Embryonic facial prominence (tissue), 1 donor: ENCODE measurements at regions not wholly inside any gene's neighbourhood (a gene's known extent, or its start where the extent isn't known, plus 50 kb on each side); places are given as distances from the start of the nearest gene placed in this dataset.
A peak's percentile ranks its signal among the peaks of the same experiment; 100 is the strongest.

Experiments
- DNase-seq: peaks from one replicate; pipeline ENCODE4 v3.0.0-alpha.2; 2016; ENCODE audit errors: extremely low spot score

DNA sequence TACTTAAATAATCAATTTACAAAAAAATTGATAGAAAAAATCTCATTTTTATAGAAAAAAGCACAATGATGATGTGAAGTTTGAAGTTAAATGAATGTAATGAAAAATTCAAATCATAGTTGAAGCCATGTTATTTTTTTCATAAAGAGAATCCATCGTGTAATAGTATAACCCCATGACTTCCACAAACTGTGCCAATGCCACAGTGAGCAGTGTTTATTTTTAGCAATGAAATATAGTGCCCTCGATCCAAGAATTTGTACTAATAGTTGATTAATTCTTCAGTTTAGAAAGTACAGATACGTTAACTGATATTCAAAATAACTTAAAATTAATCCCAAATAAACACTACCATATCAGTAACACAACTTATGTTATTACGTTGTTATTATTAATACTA is 225.9 kb downstream of the PTPRC start:
- no peak for DNase-seq

DNA sequence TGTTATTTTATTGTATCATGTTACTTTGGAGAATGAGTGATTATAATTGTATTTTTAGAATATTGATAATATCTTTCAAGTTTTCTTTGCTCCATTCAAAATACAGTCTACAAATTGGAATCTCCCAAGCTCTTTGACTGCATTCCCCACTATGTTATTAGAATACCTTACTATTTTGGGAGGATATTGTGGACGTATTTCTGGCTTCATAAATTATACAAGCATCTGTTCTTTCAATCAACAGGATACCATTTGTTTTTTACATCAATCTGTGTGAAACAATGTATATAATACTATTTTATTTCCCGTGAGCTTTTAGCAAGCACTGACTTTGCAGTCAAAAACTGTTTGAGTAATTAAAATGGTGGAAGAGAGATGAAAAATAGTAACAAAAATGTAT is 226.5 kb downstream of the PTPRC start:
- no peak for DNase-seq

DNA sequence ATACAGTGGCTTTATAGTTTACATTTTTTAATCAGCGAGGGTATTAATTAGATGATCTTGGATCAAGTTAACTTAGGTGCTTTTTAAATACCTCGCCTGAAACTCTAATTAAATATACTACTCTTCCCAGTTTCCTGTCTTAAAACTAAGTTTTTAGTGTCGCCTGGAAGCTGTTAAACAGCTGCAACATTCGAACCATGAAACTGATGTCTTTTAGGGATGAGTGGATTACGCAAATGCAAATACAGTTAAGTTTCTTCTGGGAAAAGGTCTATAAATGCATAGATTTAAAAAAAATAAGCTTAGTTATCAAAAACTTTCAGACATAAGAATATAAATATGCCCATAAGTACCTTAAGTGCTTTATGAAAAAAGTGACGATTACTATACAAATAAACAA is 228.3 kb downstream of the PTPRC start:
- DNase-seq: no peak

DNA sequence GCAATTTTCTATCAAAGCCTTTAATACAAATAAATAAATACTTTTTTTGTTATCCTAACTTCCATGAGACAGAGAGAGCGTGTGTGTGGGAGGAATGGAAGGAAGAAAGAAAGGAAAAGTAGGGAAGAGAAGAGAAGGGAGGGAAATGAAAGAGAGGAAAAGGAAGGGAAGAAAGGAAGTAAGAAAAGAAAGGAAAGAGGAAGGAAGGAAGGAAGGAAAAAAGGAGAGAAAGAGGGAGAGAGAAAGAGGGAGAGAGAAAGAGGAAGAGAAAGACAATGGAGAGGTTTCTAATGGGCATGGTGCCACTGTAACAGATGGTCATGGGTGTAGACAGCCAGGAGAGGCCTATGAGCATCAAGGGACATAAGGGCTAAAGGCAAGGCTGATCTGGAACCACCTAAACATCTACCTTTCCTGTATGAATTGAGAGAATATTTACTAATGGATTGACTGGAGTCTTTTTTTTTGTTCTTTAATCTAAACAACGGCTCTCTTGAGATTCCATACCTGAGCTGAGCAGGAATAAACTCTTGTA is 234.9 kb downstream of the PTPRC start:
- no peak for DNase-seq

DNA sequence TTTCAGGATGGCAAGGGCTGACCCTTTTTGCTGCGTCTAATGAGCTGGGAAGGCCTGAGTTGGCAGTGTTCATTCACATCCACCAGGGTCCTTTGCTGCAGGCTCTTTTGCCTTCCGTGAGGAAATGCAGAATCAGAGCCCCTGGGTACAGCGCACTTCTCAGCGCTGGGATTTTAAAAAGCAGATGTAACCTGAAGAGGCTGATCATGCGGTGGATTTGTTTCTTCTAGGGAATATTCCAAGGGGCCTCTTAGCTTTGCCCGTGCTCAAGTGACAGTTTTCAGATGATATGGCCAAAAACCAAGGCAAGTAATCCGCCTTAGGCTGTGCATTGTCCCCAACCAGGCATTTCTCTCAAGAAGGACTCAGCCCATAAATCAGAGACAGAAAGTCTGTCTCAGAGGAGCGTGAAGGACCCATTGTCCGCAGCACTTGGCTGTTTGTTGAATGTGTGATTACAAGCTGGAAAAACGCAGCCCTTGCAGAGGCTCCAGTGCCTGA is 237.6 kb downstream of the PTPRC start:
- no peak for DNase-seq

DNA sequence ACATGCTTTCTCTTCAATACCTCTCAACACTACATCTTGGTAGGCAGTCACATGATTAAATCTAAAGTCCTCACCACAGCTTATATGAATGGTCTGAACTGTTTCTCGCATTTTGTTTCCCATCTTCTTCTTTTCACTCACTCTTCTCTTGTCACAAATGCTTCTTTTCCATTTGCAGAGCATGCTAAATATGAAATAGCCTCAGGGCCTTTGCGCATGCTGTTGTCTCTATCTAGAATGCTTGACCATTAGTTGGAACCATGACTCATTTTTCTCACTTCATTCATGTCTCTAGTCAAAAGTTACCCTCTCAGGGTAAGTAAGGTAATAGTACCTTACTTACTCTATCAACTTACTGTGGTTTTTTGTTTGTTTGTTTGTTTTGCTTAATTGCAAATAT is 239.7 kb downstream of the PTPRC start:
- DNase-seq: no peak

DNA sequence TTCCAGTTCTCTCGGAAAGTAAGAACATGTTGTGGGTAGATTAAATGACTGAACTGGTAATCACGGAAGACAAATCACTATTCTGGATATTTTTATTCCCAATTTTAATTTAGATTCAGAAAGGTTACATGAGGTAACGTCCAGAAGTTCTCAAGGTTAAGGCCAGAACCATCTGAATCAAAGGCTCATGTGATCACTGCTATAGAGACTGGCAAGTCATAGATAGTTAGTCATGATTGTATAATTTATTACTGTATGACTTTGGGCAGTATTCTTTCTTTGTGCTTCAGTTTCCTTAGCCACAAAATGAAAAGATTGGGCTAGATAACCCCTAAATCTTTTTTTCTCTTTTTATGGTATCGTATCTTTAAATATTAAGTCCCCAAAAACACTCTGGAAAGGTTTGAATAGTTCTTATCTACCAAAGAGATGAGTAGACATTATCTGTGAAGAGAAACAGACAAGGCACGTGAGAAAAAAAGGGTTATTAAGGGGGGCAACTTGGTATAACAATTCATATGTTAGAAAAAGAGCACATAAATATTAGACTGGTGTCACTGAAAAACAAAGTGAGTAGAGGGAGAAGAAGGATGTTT is 241.0 kb downstream of the PTPRC start:
- no peak for DNase-seq

DNA sequence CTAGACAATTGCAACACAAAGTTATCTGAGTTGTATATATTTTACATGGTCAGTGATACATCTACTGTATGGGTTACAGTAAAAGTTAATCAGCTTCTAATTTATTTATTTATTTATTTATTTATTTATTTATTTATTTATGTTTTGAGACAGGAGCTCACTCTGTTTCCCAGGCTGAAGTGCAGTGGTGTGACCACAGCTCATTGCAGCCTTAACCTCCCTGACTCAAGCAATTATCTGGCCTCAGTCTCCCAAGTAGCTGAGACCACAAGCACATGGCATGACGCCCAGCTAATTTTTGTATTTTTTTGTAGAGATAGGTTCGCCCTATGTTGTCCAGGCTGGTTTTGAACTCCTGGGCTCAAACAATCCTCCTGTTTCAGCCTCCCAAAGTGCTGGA is 241.6 kb downstream of the PTPRC start:
- no peak for DNase-seq

DNA sequence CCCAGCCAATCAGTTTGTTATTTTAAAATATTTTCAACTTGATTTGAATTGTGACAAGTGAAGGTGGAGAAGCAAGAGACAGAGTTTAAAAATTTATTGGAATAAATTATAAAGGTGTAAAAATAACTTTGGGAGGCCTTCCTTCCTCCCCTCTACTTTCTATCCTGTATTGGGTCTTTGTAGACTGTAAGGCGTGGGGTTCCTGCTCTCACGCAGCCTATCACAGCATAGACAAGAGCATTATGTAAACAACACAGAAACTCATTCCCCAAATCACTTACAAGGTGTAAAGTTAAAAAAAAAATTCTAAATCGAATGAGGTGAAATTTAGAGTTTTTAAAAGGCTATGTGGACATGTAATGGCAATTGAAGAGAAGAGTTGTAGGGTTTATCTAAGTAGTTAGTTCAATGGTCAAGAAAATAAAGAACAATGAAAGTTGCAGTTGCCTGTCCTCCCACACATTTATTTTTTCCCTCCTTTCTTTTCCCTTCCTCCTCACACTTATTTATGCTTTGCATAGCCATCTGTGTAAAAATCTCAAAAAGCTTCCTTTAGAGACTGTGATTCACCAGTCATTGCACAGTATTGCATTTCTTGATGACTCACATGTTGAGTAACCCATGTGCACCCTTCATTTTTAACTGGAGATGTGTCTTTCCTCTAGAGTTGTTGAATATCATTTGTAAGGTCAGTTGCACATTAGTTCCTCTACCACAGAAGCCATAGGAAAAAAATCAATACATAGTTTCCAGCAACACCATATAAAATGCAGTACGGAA is 242.2 kb downstream of the PTPRC start:
- DNase-seq: no peak

DNA sequence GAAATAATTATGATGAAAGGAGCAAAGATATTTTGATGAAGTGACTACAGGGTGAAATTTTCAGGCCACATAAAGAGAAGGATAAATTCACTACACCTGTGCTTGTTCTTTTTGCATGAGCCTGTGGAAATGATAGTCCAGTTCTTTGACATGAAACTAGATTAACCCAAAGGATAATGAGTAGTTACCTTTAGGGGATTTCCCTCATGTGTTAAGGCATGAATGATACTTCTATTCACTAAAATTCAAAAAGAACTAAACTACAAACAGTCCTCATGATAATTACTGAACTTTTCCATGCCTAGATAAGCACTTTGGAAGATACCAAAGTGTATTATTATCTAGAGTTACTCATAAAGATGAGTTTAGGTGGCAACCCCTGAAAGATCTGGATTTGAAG is 244.3 kb downstream of the PTPRC start:
- DNase-seq: no peak

DNA sequence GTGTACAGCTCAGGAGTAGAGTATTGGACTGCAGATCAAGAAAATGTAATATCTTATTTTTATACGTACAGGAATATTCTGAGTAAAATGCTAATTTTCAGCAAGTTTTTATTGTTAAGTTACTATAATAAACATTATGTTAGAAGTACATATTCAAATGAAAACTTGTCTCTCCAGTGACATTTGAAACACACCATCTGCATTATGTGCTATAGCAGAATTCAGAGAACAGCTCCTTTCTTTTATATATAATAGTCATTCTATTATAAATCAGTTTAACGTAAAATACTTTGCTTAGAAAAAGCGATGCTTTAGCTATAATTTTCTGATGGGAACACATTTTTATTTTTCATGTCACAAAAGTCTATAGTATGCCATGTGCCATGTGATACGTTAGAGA is 249.0 kb downstream of the PTPRC start:
- DNase-seq: no peak

DNA sequence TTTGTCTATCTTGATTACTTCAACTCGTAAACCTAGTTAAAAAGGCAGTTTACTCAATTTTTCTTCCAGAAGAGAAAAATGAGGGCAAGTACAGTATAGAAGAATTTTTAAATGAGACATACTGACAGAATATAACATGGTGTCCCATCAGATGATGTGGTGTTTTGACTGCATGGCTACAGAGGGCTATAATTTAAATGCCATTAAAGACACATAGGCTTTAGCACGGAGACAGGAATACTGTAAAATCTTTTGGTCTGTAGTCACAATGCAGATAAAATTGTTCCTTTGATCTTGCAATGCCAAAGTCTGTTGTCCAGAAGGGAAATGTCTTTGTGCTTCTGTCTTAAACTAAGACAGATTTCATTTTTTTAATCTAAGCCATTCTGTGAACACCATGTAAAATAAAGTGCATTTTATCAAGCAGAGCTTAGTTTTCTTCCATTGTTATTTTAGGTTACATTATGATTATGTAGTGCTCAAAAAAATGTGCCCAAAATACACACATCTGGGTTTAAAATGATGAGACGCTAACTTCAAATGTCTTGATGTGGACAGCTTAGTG is 249.6 kb downstream of the PTPRC start:
- no peak for DNase-seq

DNA sequence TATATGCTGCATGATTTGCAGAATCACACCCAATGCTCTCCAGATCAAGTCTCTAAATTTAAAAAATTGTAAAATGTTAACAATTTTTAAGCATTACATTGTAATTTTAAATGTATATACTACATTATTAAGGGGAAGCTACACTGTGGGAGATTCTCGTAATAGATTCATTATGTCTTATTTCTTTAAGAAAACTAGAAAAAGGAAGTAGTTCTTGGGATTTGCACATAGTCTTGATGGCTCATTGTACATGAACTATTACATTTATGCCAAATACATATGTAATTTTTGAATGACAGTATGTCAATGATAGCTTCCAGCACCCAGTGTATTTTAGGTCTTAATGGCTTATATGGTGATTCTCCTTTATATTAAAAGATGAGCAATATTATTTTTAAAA is 250.3 kb downstream of the PTPRC start:
- DNase-seq: no peak

DNA sequence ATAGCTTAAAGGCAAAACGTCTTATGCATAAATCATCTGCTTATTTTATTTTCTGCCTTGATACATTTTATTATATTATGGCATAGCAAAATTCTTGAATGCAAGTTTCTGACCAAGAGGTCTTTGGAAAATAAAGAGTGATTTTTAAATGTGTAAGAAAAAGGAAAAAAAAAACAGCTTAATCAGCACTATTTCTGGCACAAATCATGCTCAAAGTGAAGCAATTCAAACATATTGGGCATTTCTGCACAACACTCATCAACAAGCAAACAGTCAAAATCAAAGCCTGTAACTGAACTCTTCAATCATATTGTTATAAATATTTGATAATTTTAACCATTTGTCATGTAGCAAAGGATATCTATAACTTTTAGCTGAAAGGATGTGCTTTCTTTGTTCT is 250.9 kb downstream of the PTPRC start:
- no peak for DNase-seq

DNA sequence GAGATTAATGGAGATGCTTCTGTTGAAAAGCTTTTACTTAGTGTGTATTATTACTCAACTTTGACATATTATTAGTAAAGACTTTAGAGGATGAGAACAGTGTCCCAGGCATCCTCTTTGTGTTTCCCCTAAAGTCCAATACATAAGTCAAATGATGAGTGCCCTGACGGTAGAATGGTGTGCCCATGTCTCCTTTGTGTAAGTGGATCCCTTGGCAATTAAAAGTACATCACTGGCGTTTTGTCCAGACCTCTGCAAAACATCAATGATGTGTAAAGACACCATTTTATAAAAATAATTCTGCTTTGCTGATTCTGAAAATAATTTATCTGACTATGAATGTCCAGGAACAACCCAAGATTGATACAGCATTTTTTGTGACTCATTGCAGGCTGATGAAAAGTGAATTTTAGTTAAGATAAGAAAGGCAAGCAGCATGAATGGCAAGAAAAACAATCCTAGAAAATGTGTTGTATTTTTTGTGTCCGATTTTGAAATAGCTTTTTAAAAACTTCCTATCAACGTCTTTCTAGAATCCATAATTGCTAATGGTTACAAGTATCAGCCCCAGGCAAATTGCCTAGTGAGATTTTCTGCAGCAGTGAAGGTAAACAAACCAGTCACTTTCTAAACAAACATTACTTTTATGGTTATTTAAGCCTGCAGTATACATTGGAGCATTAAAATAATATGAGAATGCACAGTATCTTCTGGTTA is 251.5 kb downstream of the PTPRC start:
- DNase-seq: no peak

DNA sequence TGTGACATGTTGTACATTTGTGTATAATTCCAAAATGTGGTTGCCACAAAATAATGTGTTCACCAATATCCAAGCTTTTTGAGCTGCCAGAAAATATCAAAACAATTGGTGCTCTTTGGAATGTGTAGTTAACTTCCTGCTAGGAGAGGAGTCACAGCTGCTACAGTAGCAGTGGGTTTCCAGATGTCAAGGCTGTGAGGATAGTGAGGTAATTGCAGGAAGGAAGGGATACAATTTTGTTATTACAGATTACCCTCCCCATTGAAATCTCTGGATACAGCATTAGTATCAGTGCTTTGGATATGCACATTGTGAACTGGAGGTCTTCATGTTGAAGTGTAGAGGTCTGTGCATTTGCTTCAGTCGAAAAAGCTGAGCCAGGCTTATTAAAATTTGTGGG is 253.2 kb downstream of the PTPRC start:
- no peak for DNase-seq

DNA sequence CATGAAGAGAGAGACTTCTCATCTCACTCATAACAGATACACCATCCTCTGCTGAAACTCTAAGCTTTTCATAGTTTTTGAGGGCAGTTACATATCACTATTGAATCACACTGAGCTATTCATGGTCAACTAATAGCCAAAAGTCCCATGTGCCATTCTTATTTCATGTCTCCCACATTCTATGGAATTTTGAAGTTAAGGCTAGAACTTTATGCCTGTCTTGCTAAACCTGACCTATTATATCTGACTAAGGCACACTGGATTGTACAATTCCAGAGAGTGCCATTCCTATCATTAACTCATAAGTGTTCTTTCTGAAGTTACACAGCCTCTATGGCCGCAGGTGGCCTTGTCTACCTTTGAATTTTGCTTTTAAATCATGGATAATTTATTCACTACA is 254.3 kb downstream of the PTPRC start:
- DNase-seq: no peak

DNA sequence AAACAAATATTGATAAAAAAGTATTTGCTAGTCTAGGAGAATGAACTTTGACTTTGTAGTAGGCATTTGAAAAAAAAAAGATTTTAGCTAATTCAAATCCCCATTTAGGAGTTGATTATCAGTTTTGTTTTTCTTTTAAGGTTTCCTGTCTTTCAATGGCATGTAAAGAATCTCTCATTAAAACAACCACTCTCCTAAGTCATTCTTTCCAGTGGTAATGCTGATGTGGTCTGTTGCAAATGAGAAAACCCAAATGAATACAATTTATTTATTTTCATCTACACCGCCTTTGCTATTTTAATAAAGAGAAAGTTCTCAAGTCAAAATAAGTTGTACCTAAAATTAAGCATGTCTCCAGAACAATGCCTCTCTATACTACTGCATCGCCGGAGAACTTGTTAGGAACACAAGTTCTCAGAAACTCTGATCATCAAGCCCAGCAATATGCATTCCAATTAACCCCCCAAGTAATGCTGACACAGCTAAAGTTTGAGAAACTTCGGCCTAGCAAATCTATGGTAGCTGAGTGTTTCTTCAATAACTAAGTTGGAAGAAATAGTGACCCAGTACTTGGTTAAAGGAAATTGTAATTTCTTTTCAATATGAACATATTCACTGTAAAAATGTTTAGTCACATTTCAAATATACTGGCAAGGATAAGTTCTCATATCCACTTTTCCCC is 255.1 kb downstream of the PTPRC start:
- no peak for DNase-seq

DNA sequence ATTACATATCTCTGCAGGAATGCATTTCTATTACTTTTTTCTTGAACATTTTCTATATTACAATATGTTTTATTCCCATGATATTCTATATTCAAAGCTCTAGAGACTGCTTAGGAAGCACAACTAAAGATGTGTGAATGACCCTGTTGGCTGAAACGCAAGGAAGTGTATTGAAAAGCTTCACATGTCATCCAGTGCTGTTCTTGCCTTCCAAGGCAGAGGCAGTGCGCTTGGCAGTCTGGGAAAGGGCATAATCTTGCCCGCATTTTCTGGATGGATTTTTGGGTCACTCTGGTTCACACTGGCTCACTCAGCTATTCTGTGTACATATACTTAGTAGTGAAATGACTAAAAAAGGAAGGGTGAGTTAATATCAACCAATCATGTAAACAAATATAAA is 262.4 kb downstream of the PTPRC start:
- DNase-seq: no peak

DNA sequence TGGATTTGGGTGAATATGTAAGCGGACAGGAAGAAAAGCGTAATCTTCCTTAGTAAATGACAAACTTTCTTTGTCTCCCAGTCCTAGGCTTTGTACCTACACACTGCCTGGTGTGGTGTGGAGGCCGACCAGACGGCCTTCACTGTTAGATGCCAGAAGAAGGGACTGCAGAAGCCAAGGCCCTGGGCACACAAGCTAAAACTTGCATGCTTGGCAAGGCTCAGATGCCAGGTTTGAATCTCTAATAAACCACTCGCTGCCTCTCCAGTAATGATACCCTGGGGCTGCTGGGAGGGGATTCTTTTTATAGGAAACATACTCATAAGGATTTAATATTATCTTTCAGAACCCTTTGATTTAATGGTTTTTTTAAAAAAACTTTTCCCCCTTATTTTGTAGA is 263.8 kb downstream of the PTPRC start:
- DNase-seq: no peak

DNA sequence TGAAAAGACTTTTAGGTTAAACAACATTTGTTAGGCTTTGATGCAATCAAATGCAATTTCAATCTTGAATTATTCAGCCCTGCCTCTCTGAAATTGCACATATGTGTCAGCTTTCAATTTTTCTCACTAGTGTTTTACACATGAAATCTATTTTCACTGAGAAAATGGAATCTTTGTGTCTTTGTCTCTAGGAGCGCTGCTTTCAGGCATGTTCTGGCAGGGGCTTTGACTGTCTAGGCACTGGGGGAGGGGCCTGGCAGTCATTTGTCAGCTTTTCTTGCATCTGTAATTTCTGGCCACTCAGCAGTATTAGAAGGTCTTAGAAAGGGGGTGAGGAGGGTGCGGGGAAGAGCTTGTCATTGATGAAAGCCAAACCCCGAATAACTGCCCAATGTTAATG is 264.4 kb downstream of the PTPRC start:
- peak; percentile 53 for DNase-seq

DNA sequence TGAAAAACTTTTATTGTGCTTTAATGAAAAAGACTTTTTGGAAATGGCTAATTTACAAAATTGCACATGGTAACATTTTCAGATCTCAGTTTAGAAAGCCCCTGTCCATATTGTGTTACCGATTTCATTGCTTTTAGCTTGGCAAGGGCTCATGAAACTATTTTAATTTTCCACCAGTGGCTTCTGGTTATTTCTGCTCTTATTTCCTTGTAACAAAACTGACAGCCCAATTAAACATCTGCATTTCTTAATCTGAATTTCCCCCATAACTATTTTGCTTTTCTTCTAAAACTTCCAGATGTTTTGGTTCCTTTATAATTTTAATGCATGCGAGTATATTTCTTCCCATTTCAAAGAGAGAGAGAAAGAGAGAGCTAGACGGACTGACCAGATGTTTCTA is 264.8 kb downstream of the PTPRC start:
- no peak for DNase-seq
